ENCODE measurements at regions not wholly inside any gene's neighbourhood (a gene's known extent, or its start where the extent isn't known, plus 50 kb on each side); places are given as distances from the start of the nearest gene placed in this dataset.

DNA sequence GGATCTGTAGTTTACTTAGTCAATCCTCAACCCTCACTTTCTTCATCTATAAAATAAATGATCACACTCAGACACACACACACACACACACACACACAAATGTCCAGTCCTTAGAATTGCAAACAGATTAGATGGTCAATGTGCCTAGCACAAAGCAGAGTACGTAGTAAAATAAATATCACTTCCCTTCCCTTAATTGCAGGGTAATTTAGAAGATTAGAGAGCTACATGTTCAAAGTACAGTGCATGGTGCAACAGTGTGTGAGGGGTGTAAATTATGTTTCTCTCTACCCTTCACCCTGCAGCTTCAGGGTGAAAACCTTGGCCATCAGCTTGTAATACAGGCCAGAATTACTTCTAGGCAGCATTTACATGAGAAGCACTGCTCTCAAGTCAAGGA, 187.0 kb upstream of the GHITM start:
- no peak overlapping the region for H3K4me3 ChIP-seq (ENCODE audit: low read depth in 1 of 2, low read length in 2 of 2)
- H3K9ac ChIP-seq (ENCODE audit: low read length): no peak overlapping the region
- no peaks in the 10 kb centered on the region for H3K27me3 ChIP-seq (ENCODE audit: control insufficient read depth in 1 of 2, insufficient read depth in 2 of 2, low read length in 2 of 2)
- no peaks in the 10 kb centered on the region for H3K4me1 ChIP-seq (ENCODE audit: insufficient read depth, low read length)
- no peaks in the 10 kb centered on the region for H3K9me3 ChIP-seq (ENCODE audit: low read length)
- H3K27ac ChIP-seq (ENCODE audit: low read depth, low read length): no peak overlapping the region
- no peaks in the 10 kb centered on the region for H3K36me3 ChIP-seq (ENCODE audit: insufficient read depth, low read length)

- Histone ChIP-seq H3K36me3 (ENCODE audit: insufficient read depth, low read length) (no peaks in the 10 kb centered on the region), H3K9ac (ENCODE audit: low read length) (no peak overlapping the region), H3K4me1 (ENCODE audit: insufficient read depth, low read length) (no peaks in the 10 kb centered on the region), H3K27me3 (ENCODE audit: control insufficient read depth in 1 of 2, insufficient read depth in 2 of 2, low read length in 2 of 2) (no peaks in the 10 kb centered on the region), H3K4me3 (ENCODE audit: low read depth in 1 of 2, low read length in 2 of 2) (no peak overlapping the region), H3K9me3 (ENCODE audit: low read length) (no peaks in the 10 kb centered on the region), H3K27ac (ENCODE audit: low read depth, low read length) (no peak overlapping the region)
Measured at GRCh38 chr10:83953589-83953988, 185.7 kb upstream of the GHITM start.

GRCh38 chr10:83954193-83954799, 185.0 kb upstream of the GHITM start:
- H3K27me3 ChIP-seq (ENCODE audit: control insufficient read depth in 1 of 2, insufficient read depth in 2 of 2, low read length in 2 of 2): no peaks in the 10 kb centered on the region
- no peak overlapping the region for H3K4me3 ChIP-seq (ENCODE audit: low read depth in 1 of 2, low read length in 2 of 2)
- H3K27ac ChIP-seq (ENCODE audit: low read depth, low read length): no peak overlapping the region

DNA sequence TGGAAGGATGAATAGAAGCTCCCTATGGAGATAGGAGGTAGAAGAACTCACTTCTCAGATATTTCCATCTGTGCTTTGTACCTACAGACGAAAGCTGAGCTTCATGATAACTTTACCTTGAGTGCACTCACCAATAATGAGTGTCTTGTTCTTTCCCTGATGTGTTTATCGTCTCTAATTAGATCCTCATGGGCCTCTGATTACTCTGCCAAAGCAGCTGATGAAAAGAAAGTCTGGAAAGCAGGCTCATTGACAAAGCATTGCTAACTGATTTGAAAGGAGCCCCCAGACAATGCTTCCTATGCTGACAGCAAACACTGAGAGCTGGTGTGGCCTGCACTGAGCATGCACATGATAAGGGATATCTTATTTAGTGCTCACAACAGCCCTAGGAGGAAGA, 183.9 kb upstream of the GHITM start:
- Histone ChIP-seq H3K27me3 (ENCODE audit: control insufficient read depth in 1 of 2, insufficient read depth in 2 of 2, low read length in 2 of 2) (no peaks in the 10 kb centered on the region), H3K4me1 (ENCODE audit: insufficient read depth, low read length) (no peaks in the 10 kb centered on the region), H3K27ac (ENCODE audit: low read depth, low read length) (no peak overlapping the region), H3K9ac (ENCODE audit: low read length) (no peak overlapping the region), H3K36me3 (ENCODE audit: insufficient read depth, low read length) (no peaks in the 10 kb centered on the region), H3K4me3 (ENCODE audit: low read depth in 1 of 2, low read length in 2 of 2) (no peak overlapping the region), H3K9me3 (ENCODE audit: low read length) (no peaks in the 10 kb centered on the region)

More at GRCh38 chr10:83954193-83954799, 185.0 kb upstream of the GHITM start:
- no peaks in the 10 kb centered on the region for H3K9me3 ChIP-seq (ENCODE audit: low read length)
- no peak overlapping the region for H3K9ac ChIP-seq (ENCODE audit: low read length)
- no peaks in the 10 kb centered on the region for H3K36me3 ChIP-seq (ENCODE audit: insufficient read depth, low read length)
- no peaks in the 10 kb centered on the region for H3K4me1 ChIP-seq (ENCODE audit: insufficient read depth, low read length)

DNA sequence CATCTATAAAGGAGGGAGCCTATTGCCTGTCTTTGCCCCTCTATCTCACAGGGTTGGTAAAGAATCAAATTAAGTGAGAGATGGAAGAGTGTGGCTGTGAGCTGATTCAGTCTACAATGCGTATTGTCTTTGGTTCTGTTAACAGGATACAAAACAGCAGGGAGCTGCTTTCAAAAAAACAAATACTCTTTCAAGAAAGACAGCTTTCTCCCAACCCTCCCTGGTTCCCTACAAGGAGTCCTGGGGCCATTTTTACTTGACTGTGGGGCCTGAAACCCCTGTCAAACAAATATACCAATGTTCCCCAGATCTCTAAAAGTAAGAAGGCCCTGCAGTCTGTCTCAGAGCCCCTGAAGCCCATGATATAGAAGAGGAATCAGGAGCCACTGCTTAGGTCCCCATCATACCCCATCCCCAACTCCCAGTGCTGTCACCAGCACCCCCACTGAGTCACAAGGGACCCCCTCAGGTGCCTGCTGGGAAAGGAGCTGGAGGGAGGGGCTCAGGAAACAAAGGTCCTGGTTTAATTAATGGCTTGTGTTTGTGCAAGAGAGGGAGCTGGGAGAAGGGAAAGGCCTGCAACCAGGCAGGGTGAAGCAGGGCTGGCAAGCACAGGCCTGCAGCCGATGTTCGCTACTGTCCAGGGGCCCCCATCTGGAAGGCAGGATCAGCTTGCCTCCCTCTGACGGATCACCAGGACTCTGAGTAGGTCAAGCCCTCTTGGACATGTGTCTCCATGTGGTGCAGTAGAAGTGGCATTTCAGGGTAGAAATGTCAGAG, 182.0 kb upstream of the GHITM start:
- H3K9me3 ChIP-seq (ENCODE audit: low read length): no peaks in the 10 kb centered on the region
- no peaks in the 10 kb centered on the region for H3K36me3 ChIP-seq (ENCODE audit: insufficient read depth, low read length)
- no peak overlapping the region for H3K9ac ChIP-seq (ENCODE audit: low read length)
- H3K4me1 ChIP-seq (ENCODE audit: insufficient read depth, low read length): no peaks in the 10 kb centered on the region
- H3K27ac ChIP-seq (ENCODE audit: low read depth, low read length): no peak overlapping the region
- no peak overlapping the region for H3K4me3 ChIP-seq (ENCODE audit: low read depth in 1 of 2, low read length in 2 of 2)
- H3K27me3 ChIP-seq (ENCODE audit: control insufficient read depth in 1 of 2, insufficient read depth in 2 of 2, low read length in 2 of 2): no peaks in the 10 kb centered on the region

DNA sequence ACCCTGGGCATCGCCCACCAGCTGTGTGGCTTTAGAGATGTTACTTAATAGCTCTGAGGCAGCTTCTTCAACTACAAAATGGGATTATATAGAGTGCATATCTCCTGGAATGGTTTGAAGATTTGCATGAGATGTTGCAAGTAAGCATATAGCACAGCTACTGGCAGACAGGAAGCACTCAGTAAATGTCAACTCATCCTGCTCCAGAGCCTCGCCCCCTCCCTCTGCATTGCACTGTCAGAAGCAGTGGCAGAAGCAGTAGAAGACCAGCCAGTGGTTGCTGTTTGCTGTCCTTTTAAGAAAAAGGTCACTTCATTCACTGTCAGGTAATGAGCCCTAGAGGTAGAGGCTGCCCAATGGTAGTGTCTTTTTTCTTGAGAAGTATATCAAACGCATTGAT, 180.0 kb upstream of the GHITM start:
- Histone ChIP-seq H3K9me3 (ENCODE audit: low read length) (no peaks in the 10 kb centered on the region), H3K4me1 (ENCODE audit: insufficient read depth, low read length) (no peaks in the 10 kb centered on the region), H3K27me3 (ENCODE audit: control insufficient read depth in 1 of 2, insufficient read depth in 2 of 2, low read length in 2 of 2) (no peaks in the 10 kb centered on the region), H3K4me3 (ENCODE audit: low read depth in 1 of 2, low read length in 2 of 2) (no peak overlapping the region), H3K36me3 (ENCODE audit: insufficient read depth, low read length) (no peaks in the 10 kb centered on the region), H3K27ac (ENCODE audit: low read depth, low read length) (no peak overlapping the region), H3K9ac (ENCODE audit: low read length) (no peak overlapping the region)

DNA sequence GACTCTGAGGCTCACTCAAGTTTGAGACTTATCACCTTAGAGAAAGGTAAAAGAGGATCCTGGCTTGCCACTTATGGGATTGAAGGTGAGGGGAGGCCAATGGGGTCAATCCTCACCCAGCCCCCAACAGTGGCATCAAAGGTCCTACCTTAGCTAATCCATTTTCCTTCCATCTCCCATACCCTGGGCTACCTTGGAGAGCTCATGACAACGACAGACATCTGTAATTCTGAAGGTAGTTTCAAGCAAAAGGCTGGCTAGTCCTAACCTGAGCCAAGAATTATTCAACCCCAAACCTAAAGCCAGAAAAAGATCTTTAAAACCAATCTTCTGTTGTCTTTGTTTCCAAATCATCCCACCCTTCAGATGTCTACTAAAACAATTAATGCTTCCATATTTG, 179.2 kb upstream of the GHITM start:
- Histone ChIP-seq H3K4me3 (ENCODE audit: low read depth in 1 of 2, low read length in 2 of 2) (no peak overlapping the region), H3K27ac (ENCODE audit: low read depth, low read length) (no peak overlapping the region), H3K4me1 (ENCODE audit: insufficient read depth, low read length) (no peaks in the 10 kb centered on the region), H3K9ac (ENCODE audit: low read length) (no peak overlapping the region), H3K36me3 (ENCODE audit: insufficient read depth, low read length) (no peaks in the 10 kb centered on the region), H3K27me3 (ENCODE audit: control insufficient read depth in 1 of 2, insufficient read depth in 2 of 2, low read length in 2 of 2) (no peaks in the 10 kb centered on the region), H3K9me3 (ENCODE audit: low read length) (no peaks in the 10 kb centered on the region)

- no peak overlapping the region for H3K9ac ChIP-seq (ENCODE audit: low read length)
Measured at GRCh38 chr10:83961620-83962019, 177.7 kb upstream of the GHITM start.

GRCh38 chr10:83963446-83963845, 175.9 kb upstream of the GHITM start:
- no peaks in the 10 kb centered on the region for H3K4me1 ChIP-seq (ENCODE audit: insufficient read depth, low read length)
- H3K36me3 ChIP-seq (ENCODE audit: insufficient read depth, low read length): no peaks in the 10 kb centered on the region

More at GRCh38 chr10:83961620-83962019, 177.7 kb upstream of the GHITM start:
- H3K4me1 ChIP-seq (ENCODE audit: insufficient read depth, low read length): no peaks in the 10 kb centered on the region
- H3K4me3 ChIP-seq (ENCODE audit: low read depth in 1 of 2, low read length in 2 of 2): no peak overlapping the region
- H3K9me3 ChIP-seq (ENCODE audit: low read length): no peaks in the 10 kb centered on the region
- no peaks in the 10 kb centered on the region for H3K27me3 ChIP-seq (ENCODE audit: control insufficient read depth in 1 of 2, insufficient read depth in 2 of 2, low read length in 2 of 2)
- H3K36me3 ChIP-seq (ENCODE audit: insufficient read depth, low read length): no peaks in the 10 kb centered on the region
- no peak overlapping the region for H3K27ac ChIP-seq (ENCODE audit: low read depth, low read length)

GRCh38 chr10:83965473-83965872, 173.8 kb upstream of the GHITM start:
- Histone ChIP-seq H3K27ac (ENCODE audit: low read depth, low read length) (no peak overlapping the region), H3K9me3 (ENCODE audit: low read length) (no peaks in the 10 kb centered on the region), H3K36me3 (ENCODE audit: insufficient read depth, low read length) (no peaks in the 10 kb centered on the region), H3K27me3 (ENCODE audit: control insufficient read depth in 1 of 2, insufficient read depth in 2 of 2, low read length in 2 of 2) (no peaks in the 10 kb centered on the region), H3K4me3 (ENCODE audit: low read depth in 1 of 2, low read length in 2 of 2) (no peak overlapping the region), H3K4me1 (ENCODE audit: insufficient read depth, low read length) (no peaks in the 10 kb centered on the region), H3K9ac (ENCODE audit: low read length) (no peak overlapping the region)

More at GRCh38 chr10:83963446-83963845, 175.9 kb upstream of the GHITM start:
- Histone ChIP-seq H3K27ac (ENCODE audit: low read depth, low read length) (no peak overlapping the region), H3K27me3 (ENCODE audit: control insufficient read depth in 1 of 2, insufficient read depth in 2 of 2, low read length in 2 of 2) (no peaks in the 10 kb centered on the region), H3K9me3 (ENCODE audit: low read length) (no peaks in the 10 kb centered on the region), H3K4me3 (ENCODE audit: low read depth in 1 of 2, low read length in 2 of 2) (no peak overlapping the region), H3K9ac (ENCODE audit: low read length) (no peak overlapping the region)

DNA sequence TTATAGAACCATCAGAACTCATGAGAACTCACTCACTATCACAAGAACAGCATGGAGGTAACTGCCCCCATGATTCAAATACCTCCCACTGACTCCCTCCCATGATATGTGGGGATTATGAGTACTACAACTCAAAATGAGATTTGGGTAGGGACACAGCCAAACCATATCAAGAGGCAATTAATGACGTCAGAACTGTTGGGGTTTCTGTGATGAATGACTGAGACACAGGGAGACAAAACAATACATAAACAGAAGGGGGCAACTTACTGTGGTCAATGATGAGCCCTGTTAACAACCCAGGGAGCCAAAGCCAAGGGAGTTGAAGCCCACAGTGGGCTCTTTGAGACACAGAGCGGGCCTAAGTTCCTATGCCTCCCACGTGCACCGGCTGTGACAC, 171.3 kb upstream of the GHITM start:
- Histone ChIP-seq H3K27me3 (ENCODE audit: control insufficient read depth in 1 of 2, insufficient read depth in 2 of 2, low read length in 2 of 2) (no peaks in the 10 kb centered on the region), H3K36me3 (ENCODE audit: insufficient read depth, low read length) (no peaks in the 10 kb centered on the region), H3K9ac (ENCODE audit: low read length) (no peak overlapping the region), H3K9me3 (ENCODE audit: low read length) (no peaks in the 10 kb centered on the region), H3K4me3 (ENCODE audit: low read depth in 1 of 2, low read length in 2 of 2) (no peak overlapping the region), H3K27ac (ENCODE audit: low read depth, low read length) (no peak overlapping the region), H3K4me1 (ENCODE audit: insufficient read depth, low read length) (no peaks in the 10 kb centered on the region)
